ENCODE measurements at regions not wholly inside any gene's neighbourhood (a gene's known extent, or its start where the extent isn't known, plus 50 kb on each side); places are given as distances from the start of the nearest gene placed in this dataset.
"Not testable (repeated sequence)": the region's sequence is repeated elsewhere in the genome, so short reads cannot be mapped to it uniquely, and the experiment has no call there.

GRCh38 chr13:78540058-78540457 is 63.3 kb downstream of the POU4F1 start:
- no peak for DNase-seq (ENCODE audit: low read depth)

DNA sequence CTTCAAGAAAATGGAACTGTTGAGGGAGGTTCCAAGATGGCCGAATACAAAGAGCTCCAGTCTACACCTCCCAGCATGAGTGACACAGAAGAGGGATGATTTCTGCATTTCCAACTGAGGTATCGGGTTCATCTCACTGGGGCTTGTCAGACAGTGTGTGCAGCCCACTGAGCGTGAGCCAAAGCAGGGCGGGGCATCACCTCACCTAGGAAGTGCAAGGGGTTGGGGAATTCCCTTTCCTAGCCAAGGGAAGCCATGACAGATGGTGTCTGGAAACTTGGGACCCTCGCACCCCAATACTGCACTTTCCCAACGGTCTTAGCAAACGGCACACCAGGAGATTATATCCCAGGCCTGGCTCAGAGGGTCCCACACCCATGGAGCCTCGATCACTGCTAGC is 77.3 kb downstream of the POU4F1 start:
- DNase-seq (ENCODE audit: low read depth) = not testable (repeated sequence)

- no peak for DNase-seq (ENCODE audit: low read depth)
Measured at GRCh38 chr13:78524936-78525335, 78.4 kb downstream of the POU4F1 start.

- no peak for DNase-seq (ENCODE audit: low read depth)
Measured at GRCh38 chr13:78521091-78521490, 82.3 kb downstream of the POU4F1 start.

DNA sequence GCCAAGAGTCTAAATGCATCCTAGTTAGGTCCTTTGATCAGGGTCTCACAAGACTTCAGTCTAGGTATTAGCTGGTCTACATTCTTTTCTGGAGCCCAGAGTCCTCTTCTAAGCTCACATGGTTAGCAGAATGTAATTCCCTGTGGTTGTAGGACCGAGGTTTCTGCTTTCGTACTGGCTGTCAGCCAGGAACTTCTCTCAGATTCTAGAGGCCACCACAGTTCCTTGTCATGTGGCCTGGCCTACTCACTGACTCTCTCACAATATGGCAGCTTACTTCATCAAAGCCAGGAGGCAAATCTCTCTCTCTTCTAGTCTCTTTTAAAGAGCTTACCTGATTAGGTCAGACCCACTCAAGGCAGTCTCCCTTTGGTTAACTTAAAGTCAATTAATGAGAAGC is 82.9 kb downstream of the POU4F1 start:
- DNase-seq (ENCODE audit: low read depth) = no peak

- not testable (repeated sequence) for DNase-seq (ENCODE audit: low read depth)
Measured at GRCh38 chr13:78518482-78518881, 84.9 kb downstream of the POU4F1 start.

DNA sequence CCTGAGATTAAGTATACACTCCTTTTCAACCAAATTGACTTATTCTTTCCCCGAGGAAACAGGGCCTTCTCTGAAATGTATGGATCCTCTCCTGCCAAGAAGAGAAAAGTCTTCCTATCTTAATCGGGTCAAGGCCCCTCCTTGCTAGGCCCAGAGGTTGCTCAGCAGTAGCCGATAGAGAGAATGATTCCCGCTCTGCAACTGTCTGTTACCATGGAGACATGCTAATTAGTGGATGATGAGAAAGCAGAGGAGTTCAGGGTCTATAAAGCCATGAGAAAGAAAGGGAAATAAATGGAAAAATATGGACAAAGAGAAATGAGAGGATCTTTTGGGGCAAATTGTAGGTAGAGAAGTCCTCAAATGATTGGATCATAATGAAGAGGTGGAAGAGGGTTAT is 103.5 kb downstream of the POU4F1 start:
- DNase-seq (ENCODE audit: low read depth) = no peak

GRCh38 chr13:78497702-78498355 is 105.5 kb downstream of the POU4F1 start:
- DNase-seq (ENCODE audit: low read depth) = no peak

- DNase-seq (ENCODE audit: low read depth) = no peak
Measured at GRCh38 chr13:78491978-78492377, 111.4 kb downstream of the POU4F1 start.

DNA sequence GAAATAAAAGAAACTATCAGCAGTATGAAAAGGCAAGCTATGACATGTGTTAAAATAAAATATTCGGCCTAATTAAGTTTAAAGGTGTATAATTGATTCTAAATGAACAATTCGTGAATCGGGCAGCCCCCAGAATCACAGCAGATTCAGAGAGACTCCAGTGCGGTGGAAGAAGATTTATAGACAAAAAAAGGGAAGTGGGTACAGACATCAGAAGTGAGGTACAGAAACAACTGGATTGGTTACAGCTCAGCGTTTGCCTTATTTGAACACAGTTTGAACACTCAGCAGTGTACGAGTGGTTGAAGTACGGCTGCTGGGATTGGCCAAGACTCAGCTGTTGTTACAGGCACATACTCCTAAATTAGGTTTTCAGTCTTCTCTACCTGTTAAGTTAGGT is 113.1 kb downstream of the POU4F1 start:
- DNase-seq (ENCODE audit: low read depth) = not testable (repeated sequence)

- DNase-seq (ENCODE audit: low read depth) = no peak
Measured at GRCh38 chr13:78487707-78488106, 115.6 kb downstream of the POU4F1 start.

GRCh38 chr13:78485803-78486202 is 117.5 kb downstream of the POU4F1 start:
- DNase-seq (ENCODE audit: low read depth) = no peak

DNA sequence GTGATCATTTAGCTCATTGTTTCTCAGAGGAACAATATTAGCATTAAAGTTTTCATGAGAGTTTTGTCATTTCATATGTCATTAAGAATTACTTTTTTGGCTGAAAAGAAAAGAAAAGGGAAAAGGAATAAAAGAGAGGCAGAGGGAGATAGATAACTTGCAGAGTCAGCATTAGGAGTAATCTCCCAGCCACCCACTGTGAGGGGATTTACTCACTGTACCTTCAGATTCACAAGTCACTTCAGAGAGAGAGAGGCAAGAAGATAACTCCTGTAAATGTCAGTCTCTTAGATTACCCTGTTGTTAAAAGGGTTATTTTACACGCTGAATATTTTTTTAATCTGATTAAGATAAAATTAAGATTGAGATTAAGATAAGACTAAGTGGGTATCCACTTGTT is 125.2 kb downstream of the POU4F1 start:
- DNase-seq (ENCODE audit: low read depth) = no peak

- no peak for DNase-seq (ENCODE audit: low read depth)
Measured at GRCh38 chr13:78476910-78477309, 126.4 kb downstream of the POU4F1 start.

GRCh38 chr13:78468621-78469020 is 134.7 kb downstream of the POU4F1 start:
- no peak for DNase-seq (ENCODE audit: low read depth)

DNA sequence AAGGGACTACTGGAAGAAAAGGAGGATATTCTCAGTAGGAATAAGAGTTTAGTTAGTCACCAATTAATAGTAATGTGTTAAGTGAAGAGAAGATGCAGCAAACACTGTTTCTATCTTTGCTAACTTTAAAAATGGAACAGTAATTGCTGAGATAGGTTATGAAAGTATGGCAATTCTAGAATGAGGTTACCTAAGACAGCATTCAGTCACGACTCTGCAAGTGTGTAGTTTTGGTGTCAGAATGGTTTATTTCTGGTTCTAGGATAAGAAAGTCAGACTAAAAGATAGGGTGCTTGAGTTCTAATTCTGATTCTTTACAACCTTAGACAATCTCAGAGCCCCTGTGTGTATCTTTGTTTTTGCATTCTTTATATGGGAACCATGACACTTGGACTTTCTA is 138.1 kb downstream of the POU4F1 start:
- no peak for DNase-seq (ENCODE audit: low read depth)

GRCh38 chr13:78460176-78460575 is 143.2 kb downstream of the POU4F1 start:
- no peak for DNase-seq (ENCODE audit: low read depth)

DNA sequence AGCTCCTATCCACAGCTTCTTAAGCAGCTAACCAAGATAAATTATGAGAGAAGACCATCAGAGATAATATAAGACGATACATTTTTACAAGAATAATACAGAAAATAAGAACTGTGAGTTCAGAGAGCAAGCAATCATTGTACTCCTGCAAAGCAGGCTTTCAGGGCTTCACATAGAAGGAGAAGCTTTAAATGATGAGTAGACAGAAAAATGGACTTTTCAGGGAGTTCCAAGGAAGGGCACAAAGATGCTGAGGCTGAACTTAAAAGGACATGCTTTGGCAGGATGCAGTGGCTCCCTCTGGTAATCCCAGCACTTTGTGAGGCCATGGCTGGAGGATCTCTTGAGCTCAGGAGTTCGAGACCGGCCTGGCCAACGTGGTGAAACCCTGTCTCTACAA is 159.5 kb downstream of the POU4F1 start:
- no peak for DNase-seq (ENCODE audit: low read depth)

DNA sequence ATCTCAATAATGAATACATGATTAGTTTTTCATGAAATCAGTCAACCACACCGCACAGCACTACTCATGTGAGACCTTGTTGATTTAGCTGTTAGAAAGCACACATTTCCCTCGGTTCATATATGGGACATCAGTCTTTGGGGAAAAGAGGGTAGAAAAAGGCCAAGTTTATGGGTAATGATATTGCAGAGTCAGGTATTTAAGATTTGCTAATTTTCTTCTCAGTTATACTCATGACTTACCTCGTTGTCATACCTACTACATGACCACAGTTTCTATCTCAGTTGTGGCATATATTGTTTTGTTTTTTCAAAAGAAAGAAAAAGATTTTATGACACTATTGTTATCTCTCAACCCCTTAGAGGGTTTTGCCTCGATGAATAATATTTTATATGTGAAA is 165.6 kb downstream of the POU4F1 start:
- DNase-seq (ENCODE audit: low read depth) = no peak

GRCh38 chr13:78436311-78436710 is 167.0 kb downstream of the POU4F1 start:
- DNase-seq (ENCODE audit: low read depth) = no peak

GRCh38 chr13:78431328-78431727 is 172.0 kb downstream of the POU4F1 start:
- DNase-seq (ENCODE audit: low read depth) = no peak

DNA sequence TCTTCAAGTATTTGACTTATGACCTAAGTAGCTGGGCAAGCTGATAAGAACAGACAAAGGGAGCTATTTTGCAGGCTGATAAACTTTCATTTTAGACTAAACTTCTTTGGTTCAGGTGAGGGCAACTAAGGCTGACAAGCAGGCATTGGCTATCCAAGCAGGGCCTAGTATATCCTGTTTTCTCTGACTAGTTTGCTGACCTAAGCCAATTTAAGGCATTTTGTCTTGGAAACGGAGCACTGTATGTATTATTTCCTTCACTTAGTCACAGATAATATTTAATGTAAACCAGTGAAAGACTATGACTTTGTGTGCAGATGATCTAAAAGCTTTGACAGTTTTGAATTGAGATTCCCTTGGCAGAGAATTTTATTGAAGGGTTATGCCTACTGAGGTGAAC is 172.5 kb downstream of the POU4F1 start:
- no peak for DNase-seq (ENCODE audit: low read depth)

GRCh38 chr13:78430166-78430791 is 173.1 kb downstream of the POU4F1 start:
- DNase-seq (ENCODE audit: low read depth) = no peak

GRCh38 chr13:78428646-78429045 is 174.7 kb downstream of the POU4F1 start:
- DNase-seq (ENCODE audit: low read depth) = no peak
